ENCODE measurements at regions not wholly inside any gene's neighbourhood (a gene's known extent, or its start where the extent isn't known, plus 50 kb on each side); places are given as distances from the start of the nearest gene placed in this dataset.
"Not testable (repeated sequence)": the region's sequence is repeated elsewhere in the genome, so short reads cannot be mapped to it uniquely, and the experiment has no call there.

DNA sequence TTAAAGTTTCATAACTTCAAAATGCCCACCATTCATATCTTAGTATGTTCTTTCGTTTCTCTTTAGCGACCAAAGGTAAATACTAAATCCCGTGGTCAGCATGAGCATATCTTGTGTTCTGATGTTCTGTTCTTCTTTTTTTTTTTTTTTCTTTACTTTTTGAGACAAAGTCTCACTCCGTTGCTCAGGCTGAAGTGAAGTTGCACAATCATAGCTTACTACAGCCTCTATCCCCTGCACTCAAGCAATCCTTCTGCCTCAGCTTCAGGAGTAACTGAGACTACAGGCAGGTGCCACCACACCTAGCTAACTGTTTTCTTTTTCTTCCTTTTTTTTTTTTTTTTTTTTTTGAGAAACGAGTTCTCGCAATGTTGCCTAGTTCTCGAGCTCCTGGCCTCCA is 60.9 kb upstream of the ATP12A start:
- H3K4me3 ChIP-seq (ENCODE audit: low read depth, low read length) = no peak overlapping the region
- TF ChIP-seq, protein P1, sequence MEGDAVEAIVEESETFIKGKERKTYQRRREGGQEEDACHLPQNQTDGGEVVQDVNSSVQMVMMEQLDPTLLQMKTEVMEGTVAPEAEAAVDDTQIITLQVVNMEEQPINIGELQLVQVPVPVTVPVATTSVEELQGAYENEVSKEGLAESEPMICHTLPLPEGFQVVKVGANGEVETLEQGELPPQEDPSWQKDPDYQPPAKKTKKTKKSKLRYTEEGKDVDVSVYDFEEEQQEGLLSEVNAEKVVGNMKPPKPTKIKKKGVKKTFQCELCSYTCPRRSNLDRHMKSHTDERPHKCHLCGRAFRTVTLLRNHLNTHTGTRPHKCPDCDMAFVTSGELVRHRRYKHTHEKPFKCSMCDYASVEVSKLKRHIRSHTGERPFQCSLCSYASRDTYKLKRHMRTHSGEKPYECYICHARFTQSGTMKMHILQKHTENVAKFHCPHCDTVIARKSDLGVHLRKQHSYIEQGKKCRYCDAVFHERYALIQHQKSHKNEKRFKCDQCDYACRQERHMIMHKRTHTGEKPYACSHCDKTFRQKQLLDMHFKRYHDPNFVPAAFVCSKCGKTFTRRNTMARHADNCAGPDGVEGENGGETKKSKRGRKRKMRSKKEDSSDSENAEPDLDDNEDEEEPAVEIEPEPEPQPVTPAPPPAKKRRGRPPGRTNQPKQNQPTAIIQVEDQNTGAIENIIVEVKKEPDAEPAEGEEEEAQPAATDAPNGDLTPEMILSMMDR (IDR thresholded peaks at IDR 0.05; ENCODE audit: borderline replicate concordance, insufficient read depth, low read depth, low read length) = no peak

DNA sequence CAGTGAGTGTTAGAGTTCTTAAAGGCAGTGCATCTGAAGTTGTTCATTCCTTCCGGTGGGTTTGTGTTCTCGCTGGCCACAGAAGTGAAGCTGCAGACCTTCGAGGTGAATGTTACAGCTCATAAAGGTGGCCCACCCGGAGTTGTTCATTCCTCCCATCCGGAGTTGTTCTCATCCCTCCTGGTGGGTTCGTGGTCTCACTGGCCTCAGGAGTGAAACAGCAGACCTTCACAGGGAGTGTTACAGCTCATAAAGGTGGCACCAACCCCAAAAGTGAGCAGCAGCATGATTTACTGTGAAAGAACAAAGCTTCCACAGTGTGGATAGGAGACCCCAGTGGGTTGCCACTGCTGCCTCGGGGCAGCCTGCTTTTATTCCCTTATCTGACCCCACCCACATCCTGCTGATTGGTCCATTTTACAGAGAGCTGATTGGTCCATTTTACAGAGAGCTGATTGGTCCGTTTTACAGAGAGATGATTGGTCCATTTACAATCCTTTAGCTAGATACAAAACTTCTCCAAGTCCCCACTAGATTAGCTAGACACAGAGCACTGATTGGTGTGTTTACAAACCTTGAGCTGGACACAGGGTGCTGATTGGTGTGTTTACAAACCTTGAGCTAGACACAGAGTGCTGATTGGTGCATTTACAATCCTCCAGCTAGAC is 57.6 kb upstream of the ATP12A start:
- H3K4me3 ChIP-seq (ENCODE audit: low read depth, low read length) = not testable (repeated sequence)

DNA sequence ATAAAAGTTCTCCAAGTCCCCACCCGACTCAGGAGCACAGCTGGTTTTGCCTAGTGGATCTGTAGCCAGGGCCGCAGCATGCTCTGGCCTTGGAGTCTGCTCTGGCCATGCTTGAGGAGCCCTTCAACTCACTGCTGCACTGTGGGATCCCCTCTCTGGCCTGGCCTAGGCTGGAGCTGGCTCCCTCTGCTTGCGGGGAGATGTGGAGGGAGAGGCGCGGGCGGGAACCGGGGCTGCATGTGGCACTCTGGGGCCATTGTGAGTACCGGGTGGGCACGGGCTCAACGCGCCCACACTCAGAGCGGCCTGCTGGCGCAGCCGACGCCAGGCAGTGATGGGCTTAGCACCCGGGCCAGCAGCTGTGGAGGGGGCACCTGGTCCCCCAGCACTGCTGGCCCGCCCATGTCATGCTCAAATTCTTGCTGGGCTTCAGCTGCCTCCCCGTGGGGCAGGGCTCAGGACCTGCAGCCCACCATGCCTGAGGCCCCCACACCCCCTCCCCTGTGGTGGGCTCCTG is 57.0 kb upstream of the ATP12A start:
- H3K4me3 ChIP-seq (ENCODE audit: low read depth, low read length) = no peak overlapping the region
- TF ChIP-seq, protein P1 (IDR thresholded peaks at IDR 0.05; ENCODE audit: borderline replicate concordance, insufficient read depth, low read depth, low read length) = no peak

DNA sequence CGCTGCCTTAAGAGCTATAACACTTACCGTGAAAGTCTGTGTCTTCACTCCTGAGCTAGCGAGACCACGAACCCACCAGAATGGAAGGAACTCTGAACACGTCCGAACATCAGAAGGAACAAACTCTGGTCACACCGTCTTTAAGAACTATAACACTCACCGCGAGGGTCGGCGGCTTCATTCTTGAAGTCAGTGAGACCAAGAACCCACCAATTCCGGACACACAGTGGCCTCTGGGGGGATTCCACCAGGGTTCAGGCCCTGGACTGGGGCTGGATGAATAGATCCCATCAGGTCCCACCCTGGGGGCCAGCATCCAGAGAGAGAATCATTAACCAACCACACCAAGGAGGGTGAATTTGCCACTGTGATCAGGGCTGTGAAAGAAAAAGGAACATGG is 55.8 kb upstream of the ATP12A start:
- H3K4me3 ChIP-seq (ENCODE audit: low read depth, low read length) = no peak overlapping the region

DNA sequence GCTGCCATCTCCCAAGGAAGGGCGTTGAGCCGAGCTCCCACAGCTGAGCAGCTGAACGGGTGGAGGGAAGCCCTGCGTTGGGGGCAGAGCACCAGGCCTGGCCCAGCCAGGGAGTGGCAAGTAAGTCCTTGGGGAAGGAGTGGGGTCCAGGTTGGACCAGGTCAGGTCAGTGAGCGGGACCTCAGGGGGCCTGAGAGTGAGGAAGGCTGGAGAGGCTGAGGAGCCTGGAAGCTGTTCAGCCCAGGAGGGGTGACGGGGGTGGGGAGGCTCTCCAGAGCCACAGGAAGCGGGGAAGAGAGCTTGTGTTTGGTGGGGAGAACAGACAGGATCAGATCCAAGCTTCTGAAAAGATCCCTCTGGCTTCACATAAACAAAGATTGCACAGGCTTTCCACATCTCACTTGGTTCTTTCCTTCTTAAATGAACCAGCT is 55.4 kb upstream of the ATP12A start:
- no peak overlapping the region for H3K4me3 ChIP-seq (ENCODE audit: low read depth, low read length)

More for the DNA sequence above, 55.8 kb upstream of the ATP12A start:
- TF ChIP-seq, protein P1 (IDR thresholded peaks at IDR 0.05; ENCODE audit: borderline replicate concordance, insufficient read depth, low read depth, low read length) = no peak

DNA sequence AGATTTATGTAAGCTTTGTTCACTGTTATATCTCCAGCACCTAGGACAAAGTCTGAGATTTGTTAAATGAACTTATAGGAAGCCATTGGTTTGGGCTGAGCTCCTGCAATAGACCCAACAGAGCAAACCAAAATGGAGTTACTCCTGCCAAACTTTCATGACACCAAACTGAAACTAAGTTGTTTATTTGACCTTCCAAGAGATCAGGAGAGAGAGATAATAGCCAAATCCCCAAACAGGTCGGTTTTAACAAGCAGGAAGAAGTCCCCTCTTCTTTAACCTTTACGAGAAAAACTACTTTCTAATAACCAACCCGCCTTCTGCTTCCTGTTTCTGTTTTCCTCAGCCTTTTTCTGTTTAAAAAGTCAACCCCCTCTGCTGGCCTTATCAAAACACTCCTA is 54.9 kb upstream of the ATP12A start:
- no peak overlapping the region for H3K4me3 ChIP-seq (ENCODE audit: low read depth, low read length)
- TF ChIP-seq, protein P1 (IDR thresholded peaks at IDR 0.05; ENCODE audit: borderline replicate concordance, insufficient read depth, low read depth, low read length) = no peak

More for the DNA sequence above, 55.4 kb upstream of the ATP12A start:
- TF ChIP-seq, protein P1 (IDR thresholded peaks at IDR 0.05; ENCODE audit: borderline replicate concordance, insufficient read depth, low read depth, low read length) = no peak

DNA sequence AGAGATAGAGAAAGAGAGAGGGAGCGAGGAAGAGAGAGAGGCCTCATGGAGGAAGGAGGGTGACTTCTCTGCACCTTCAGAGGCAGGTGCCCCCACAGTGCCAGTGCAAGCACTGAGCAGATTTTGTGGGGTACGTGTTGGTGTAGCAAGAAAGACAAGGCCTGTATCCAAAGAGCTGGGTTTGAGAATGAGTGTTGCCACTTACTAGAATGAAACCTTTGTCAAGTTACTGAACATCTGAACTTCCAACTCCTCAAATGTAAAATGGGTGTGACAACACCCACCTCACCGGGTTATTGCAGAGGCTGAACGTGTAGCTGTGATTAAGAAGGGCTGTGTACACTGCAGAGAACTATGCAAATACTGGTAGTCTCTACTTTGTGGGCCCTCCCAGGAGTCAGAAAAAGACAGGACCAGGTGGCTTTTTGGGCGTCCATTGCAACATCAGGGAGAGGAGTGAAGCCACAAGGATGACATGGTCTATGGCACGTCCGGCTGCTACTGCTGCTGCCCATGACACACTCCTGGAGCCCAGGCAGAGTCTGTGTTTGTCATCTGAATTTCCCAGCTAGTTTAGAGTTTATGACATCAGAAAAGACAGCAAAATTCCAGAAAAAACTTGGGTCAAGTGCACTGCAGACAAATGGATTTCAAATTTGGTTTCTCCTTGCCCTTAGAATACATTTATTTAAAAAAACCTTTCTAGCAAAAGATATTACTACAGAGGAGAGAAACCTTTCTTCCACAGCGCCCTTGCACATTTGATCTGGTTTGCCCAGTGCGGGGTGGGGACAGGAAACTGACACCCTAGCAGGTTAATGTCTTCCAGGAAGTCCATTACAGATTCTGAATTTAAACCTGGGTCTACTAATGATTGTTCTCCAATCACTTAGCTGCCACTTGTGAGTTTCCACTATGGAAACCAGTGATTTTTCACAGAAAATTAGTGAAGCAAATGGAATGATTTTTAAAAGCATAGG is 54.0 kb upstream of the ATP12A start:
- no peak overlapping the region for H3K4me3 ChIP-seq (ENCODE audit: low read depth, low read length)
- TF ChIP-seq, protein P1 (IDR thresholded peaks at IDR 0.05; ENCODE audit: borderline replicate concordance, insufficient read depth, low read depth, low read length) = no peak
